ENCODE measurements at regions not wholly inside any gene's neighbourhood (a gene's known extent, or its start where the extent isn't known, plus 50 kb on each side); places are given as distances from the start of the nearest gene placed in this dataset.
"Not testable (repeated sequence)": the region's sequence is repeated elsewhere in the genome, so short reads cannot be mapped to it uniquely, and the experiment has no call there.

DNA sequence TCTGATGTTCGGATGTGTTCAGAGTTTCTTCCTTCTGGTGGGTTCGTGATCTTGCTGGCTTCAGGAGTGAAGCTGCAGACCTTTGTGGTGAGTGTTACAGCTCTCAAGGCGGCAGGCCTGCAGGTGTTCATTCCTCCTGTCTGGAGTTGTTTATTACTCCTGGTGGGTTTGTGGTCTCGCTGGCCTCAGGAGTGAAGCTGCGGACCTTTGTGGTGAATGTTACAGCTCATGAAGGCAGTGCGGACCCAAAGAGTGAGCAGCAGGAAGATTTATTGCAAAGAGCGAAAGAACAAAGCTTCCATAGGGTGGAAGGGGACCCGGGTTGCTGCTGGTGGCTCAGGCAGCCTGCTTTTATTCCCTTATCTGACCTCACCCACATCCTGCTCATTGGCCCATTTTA, 1226.8 kb upstream of the EPHA6 start:
- DNase-seq: not testable (repeated sequence)

- no peak for DNase-seq
Observed at GRCh38 chr3:95588473-95588872, 1225.9 kb upstream of the EPHA6 start.

DNA sequence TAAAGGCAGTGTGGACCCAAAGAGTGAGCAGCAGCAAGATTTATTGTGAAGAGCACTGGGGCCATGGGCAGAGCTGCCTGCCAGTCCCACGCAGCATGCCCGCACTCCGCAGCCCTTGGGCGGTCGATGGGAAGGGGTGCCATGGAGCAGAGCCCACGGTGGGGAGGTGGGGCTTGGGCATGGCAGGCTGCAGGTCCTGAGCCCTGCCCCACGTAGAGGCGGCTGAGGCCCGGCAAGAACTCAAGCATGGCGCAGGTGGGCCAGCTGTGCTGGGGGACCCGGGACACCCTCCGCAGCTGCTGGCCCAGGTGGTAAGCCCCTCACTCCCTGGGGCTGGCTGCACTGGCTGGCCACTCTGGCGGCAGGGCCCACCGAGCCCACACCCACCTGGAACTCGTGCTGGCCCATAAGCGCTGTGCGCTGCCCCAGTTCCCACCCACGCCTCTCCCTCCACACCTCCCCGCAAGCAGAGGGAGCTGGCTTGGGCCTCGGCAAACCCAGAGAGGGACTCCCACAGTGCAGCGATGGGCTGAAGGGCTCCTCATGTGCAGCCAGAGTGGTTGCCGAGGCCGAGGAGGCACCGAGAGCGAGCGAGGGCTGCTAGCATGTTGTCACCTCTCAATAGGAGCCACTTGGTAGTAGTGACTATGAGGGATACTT, 1218.8 kb upstream of the EPHA6 start:
- no peak for DNase-seq

DNA sequence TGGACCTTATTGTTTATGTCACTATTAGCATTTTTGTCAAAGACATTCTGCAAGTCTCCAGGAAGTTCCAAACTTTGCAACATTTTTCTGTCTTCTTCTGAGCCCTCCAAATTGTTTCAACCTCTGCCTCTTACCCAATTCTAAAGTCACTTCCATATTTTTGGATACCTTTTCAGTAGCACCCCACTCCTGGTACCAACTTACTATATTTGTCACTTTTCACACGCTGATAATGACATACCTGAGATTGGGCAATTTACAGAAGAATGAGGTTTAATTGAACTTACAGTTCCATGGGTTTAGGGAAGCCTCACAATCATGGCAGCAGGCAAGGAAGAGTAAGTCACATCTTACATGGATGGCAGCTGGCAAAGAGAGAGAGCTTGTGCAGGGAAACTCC, 1206.5 kb upstream of the EPHA6 start:
- no peak for DNase-seq

GRCh38 chr3:95609411-95609810, 1205.0 kb upstream of the EPHA6 start:
- no peak for DNase-seq

GRCh38 chr3:95612611-95613010, 1201.8 kb upstream of the EPHA6 start:
- DNase-seq: no peak

DNA sequence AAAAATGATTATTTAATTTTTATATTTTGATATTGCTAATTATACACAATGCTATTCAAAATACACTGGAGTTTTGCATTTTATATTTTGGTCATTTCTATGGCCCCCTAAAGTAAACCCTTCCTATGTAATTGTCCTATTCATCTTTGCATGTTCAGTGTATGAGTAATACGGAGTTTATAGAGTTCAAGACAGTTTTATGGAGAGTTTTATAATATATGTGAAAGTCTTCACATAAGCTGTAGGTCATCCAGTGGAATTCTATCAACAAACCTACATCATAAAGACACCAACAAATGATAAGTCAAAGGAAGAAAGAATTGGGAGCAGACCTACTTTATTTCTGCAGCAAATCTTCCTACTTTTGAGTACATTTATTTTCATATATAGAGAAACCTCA, 1200.4 kb upstream of the EPHA6 start:
- DNase-seq: no peak

- DNase-seq: no peak
Observed at GRCh38 chr3:95615592-95616310, 1198.6 kb upstream of the EPHA6 start.

DNA sequence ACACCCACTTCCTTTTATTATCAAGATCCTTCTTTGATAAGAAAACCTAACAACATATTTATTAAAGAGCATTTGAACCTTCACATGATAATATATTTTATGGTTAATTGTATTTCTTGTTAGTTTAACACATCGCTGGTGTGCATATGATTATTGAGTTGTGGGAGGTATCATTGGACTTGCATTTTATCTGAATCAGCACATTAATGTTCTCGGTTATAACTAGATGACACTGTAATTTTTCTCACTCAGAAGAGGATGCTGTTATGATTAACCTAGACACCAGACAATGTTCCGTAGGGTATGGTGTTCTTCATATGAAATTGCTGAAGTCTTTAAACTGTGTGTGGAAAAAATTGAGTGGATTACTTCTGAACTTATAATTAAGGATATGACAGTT, 1188.3 kb upstream of the EPHA6 start:
- no peak for DNase-seq

- no peak for DNase-seq
Observed at GRCh38 chr3:95627293-95627692, 1187.1 kb upstream of the EPHA6 start.

- no peak for DNase-seq
Observed at GRCh38 chr3:95627697-95628096, 1186.7 kb upstream of the EPHA6 start.

DNA sequence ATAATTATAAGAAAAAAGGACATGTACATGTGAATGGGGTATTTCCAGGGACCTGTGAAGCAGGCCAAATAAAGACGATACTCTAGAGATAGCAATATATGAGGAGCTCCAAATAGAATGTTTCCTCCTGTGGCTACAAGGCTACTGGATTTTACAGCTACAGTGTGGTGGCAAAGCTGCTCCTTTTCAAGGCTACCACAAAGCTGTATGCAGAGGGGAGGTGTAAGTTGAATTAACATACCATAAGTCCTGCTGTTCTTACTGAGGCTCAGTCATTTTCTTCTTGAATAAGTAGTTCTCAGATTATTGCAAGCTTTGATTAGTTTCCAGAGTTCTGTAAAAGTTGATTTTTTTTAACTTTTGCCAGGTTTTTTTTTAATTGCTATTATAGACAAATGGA, 1184.6 kb upstream of the EPHA6 start:
- DNase-seq: no peak

GRCh38 chr3:95645291-95645690, 1169.1 kb upstream of the EPHA6 start:
- DNase-seq: no peak

- no peak for DNase-seq
Observed at GRCh38 chr3:95654570-95655362, 1159.6 kb upstream of the EPHA6 start.

GRCh38 chr3:95655363-95655986, 1158.9 kb upstream of the EPHA6 start:
- no peak for DNase-seq

DNA sequence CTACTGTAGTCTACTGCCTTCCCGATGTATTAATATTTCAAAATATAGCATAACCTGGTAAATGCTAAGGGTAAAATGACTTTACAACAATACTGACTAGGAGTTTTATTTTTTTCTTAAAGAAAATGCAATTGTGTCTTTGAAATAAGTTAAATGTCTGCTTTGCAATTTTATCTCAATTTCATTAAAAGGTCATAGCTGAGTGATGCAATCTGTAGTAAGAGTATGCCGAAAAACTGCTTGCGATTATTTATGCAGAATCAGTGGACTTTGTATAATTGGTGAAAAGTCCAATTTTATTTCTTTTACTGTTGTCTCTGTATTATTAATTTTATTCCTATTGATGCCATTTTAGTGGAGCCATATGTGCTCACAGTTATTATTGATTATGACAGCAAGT, 1143.6 kb upstream of the EPHA6 start:
- DNase-seq: no peak

- no peak for DNase-seq
Observed at GRCh38 chr3:95673215-95673614, 1141.2 kb upstream of the EPHA6 start.

GRCh38 chr3:95705786-95706418, 1108.5 kb upstream of the EPHA6 start:
- peak; percentile 1 for DNase-seq

DNA sequence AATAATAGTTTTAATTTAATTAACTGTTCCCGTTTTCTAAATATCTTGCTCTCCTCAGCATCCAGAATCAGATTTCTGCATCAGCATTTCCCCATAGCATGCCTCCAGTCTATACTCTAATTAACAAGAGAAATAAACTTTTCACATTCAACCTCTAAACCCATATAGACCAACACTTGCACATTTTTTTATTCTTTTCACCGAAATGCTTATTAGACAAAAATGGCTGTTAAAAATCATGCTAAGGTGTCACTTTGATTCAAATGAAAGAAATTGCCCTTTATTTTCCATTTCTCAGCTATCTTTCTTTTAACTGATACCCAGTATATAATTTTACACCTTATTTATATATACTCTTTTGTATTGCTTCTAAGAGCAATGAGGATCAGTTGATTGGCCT, 1107.1 kb upstream of the EPHA6 start:
- DNase-seq: no peak

- DNase-seq: no peak
Observed at GRCh38 chr3:95710684-95711083, 1103.7 kb upstream of the EPHA6 start.

DNA sequence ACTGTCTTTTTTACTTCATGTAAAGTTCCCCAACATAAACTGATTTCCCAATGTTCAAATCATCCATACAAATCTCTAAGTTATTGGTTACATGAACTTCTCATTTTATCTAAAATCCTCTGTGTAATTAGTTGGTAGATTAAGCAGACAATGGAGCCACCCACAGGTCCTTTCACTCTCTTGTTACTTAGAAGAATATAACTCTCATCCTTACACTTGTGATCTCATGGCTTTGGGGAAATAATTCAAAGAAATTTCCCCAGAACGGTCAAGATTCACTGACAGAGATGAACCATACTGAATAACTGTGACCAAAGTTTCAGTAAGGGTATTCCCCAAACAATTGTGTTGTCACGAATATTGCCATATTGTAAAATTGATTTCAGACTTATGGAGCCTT, 1102.6 kb upstream of the EPHA6 start:
- no peak for DNase-seq

DNA sequence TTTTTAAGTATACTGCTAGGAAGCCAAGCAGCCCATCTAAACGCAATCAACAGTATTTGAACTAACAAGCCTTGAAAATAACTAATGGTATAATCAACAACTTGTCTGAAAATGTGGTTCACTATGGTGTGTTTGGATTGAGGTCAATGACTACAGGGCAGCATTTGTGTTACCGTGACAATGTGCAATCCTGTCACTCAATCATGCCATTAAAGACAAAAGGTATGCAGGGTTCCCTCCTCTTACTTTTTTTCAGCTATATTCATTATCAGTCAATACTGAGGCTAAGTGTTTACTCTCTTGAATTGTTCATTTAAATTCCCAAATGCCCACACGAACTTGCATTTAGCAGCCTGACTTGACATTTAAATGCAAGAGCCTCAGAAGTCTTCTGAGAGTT, 1099.3 kb upstream of the EPHA6 start:
- DNase-seq: no peak

DNA sequence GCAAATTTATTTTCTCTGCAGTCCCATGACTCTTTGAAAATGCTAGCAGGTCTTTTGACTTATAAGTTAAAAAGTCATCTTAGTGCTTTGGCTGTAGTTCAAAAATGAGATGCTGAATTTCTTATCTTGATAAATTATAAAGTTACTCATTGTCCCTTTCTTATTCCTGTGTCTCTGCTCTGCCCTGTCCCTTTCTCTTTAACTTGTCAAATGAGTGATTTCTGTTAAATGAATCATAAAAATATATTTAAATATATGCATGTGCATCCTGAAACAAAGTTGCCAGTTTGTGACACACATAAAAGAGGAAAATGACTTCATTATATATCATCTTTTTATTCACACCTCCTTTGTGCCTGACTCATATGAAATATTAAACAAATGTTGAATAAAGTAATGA, 1097.3 kb upstream of the EPHA6 start:
- no peak for DNase-seq

Measured in stimulated activated CD4-positive, alpha-beta T cell treated with anti-CD3 and anti-CD28 coated beads, Interleukin-15, amount 100 ng/mL, for 24 hours (primary cell).